ENCODE measurements at regions not wholly inside any gene's neighbourhood (a gene's known extent, or its start where the extent isn't known, plus 50 kb on each side); places are given as distances from the start of the nearest gene placed in this dataset.
"Not testable (repeated sequence)": the region's sequence is repeated elsewhere in the genome, so short reads cannot be mapped to it uniquely, and the experiment has no call there.

DNA sequence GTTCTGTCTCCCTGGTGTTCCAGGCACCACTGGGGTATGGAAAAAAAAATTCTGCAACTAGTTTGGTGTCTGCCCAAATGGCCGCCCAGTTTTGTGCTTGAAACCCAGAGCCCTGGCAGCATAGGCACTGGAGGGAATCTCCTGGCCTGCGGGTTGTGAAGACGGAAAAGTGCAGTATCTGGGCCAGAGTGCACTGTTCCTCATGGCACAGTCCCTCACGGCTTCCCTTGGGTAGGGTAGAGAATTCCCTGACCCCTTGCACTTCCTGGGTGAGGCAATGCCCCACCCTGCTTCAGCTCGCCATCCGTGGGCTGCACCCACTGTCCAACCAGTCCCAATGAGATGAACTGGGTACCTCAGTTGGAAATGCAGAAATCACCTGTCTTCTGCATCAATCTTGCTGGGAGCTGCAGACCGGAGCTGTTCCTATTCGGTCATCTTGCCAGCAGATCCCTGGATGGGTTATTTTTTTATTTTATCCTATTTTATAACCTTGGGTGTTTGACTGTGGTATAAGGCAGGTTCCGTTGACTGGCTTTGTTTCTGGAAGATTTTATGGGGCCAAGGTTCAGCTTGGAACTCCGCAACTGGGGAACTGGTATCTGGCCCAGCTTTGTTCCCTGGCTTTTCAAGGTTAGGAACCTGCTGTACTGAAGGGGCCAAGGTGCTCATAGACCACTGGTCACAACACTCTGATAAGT lies 59.5 kb upstream of the IRAK1BP1 start:
- H2BK20ac ChIP-seq (ENCODE audit: low read depth, low read length); H3K79me1 ChIP-seq (ENCODE audit: low read depth in 1 of 2, low read length in 2 of 2); H2BK120ac ChIP-seq (ENCODE audit: low read depth, low read length); POLR2A ChIA-PET (ENCODE audit: unreplicated experiment); H3K23ac ChIP-seq (ENCODE audit: low read depth, low read length); H3K4ac ChIP-seq (ENCODE audit: low read depth, low read length); ATAC-seq (ENCODE audit: low read depth); H2AK9ac ChIP-seq (replicated peaks; ENCODE audit: low read depth, low read length, poor library complexity); H3K27ac ChIP-seq (ENCODE audit: insufficient read depth, low read length); H4K20me1 ChIP-seq (ENCODE audit: insufficient read depth, low read length); dilution Hi-C loops (cut with HindIII; ENCODE audit: low sequenced_read_pairs, unreplicated experiment); H3K9ac ChIP-seq (ENCODE audit: low read depth, low read length); H2BK15ac ChIP-seq (ENCODE audit: low read depth, low read length); H4K91ac ChIP-seq (ENCODE audit: insufficient read depth, low read depth, low read length); DNase-seq; H2AFZ ChIP-seq (replicated peaks; ENCODE audit: low read length, poor library complexity); H3K9me3 ChIP-seq (ENCODE audit: control insufficient read depth, insufficient read depth, low read length); H2BK5ac ChIP-seq (ENCODE audit: low read depth, low read length, poor library complexity, severe bottlenecking); H3K18ac ChIP-seq (ENCODE audit: low read depth, low read length); H3K4me1 ChIP-seq (ENCODE audit: control insufficient read depth, insufficient read depth, low read length); BruUV-seq (replicated peaks); H2AK5ac ChIP-seq (ENCODE audit: low read depth, low read length); H3K14ac ChIP-seq (replicated peaks; ENCODE audit: low read depth, low read length); H3K56ac ChIP-seq (ENCODE audit: extremely low read depth, insufficient read depth, low read length); H3K4me3 ChIP-seq (ENCODE audit: insufficient read depth, low read depth, low read length); H3K27me3 ChIP-seq (ENCODE audit: control insufficient read depth, insufficient read depth, low read length); CTCF ChIA-PET; H3K36me3 ChIP-seq (ENCODE audit: control insufficient read depth, insufficient read depth, low read length); H3K9me1 ChIP-seq (ENCODE audit: insufficient read depth, low read length); H3K4me2 ChIP-seq (ENCODE audit: low read depth, low read length); intact Hi-C loops (cut with micrococcal nuclease); H4K8ac ChIP-seq (ENCODE audit: low read depth in 2 of 2, low read length in 2 of 2); H4K5ac ChIP-seq (ENCODE audit: low read depth, low read length): not testable (repeated sequence)
- 83% methylated on average over 1 of the region's 10 CpGs; no CpG with 5 or more reads in 1 of the 2 experiments for WGBS, 2 experiments (ENCODE audit: extremely low coverage in 2 of 2, insufficient read length in 1 of 2)
- in situ Hi-C loops (cut with MboI; ENCODE audit: low sequenced_read_pairs), result loop anchor here (25.0 kb wide), 2 partner anchors 371 to 1071 kb away; no protein-coding TSS in a partner anchor

Measured in IMR-90 (cell line).